AML-193 (cell line): ENCODE measurements at regions not wholly inside any gene's neighbourhood (a gene's known extent, or its start where the extent isn't known, plus 50 kb on each side); places are given as distances from the start of the nearest gene placed in this dataset.
"Not testable (repeated sequence)": the region's sequence is repeated elsewhere in the genome, so short reads cannot be mapped to it uniquely, and the experiment has no call there.

ENCODE experiments used
- DNase-seq, 2 experiments: peaks; one replicate each; lab custom pipeline; 2025; lab: John Stamatoyannopoulos, UW

DNA sequence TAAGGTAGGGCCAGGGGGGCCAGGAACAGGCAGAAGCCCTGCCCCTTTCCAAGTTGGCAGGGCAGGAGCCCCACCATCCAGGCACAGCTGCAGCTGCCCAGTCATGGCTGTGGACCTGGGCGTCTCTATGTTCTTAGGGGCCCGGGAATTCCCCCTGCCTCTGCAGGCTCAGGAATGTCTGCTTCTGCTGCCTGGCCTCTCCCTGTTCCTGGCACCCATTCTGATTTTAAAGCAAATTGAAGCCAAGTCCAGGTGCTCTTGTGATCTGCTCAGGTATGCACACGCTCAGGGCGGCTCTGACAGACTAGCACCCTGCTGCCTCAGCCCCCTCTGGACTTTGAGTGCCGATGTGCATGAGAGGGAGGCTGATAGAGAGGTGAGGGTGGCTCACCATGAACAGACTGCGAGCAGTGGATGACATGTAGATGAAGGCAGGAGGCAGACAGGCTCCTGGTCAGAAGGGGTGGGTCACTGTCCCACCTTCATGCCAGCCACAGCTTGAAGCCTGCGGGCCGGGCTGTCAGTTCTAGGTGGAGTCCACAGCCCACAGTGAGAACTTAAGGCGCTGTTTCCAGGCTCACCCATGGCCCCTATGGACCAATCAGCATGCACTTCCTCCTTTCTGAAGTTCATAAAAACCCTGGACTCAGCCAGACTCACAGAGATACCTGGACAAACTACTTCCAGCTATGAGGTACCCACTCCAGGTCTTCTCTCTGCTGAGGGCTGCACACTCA, 747.8 kb upstream of the GBE1 start:
- no peak for DNase-seq

- DNase-seq: no peak
Observed at GRCh38 chr3:82506204-82506603, 744.8 kb upstream of the GBE1 start.

- DNase-seq: no peak
Observed at GRCh38 chr3:82505079-82505756, 743.8 kb upstream of the GBE1 start.

DNA sequence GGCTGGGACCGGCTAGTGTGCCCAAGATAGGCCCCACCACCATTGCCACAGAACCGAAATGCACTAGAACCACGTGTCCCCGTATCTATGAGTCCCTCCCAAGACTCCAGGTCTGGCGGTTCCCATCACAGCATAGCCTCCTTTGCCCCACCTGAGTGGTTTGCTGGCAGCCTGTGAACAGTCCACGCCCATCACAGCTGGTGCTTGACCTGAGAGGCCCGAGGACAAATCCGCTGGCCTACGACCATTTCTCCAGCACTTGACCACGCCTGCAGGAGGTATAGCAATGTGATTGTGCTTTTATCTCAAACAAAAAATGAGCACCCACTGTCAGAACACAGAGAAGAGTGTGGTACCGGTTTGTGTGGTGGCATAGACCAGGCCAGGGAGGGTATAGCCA, 736.7 kb upstream of the GBE1 start:
- no peak for DNase-seq

GRCh38 chr3:82496890-82497560, 735.6 kb upstream of the GBE1 start:
- DNase-seq: peak; percentile 32 to 40

DNA sequence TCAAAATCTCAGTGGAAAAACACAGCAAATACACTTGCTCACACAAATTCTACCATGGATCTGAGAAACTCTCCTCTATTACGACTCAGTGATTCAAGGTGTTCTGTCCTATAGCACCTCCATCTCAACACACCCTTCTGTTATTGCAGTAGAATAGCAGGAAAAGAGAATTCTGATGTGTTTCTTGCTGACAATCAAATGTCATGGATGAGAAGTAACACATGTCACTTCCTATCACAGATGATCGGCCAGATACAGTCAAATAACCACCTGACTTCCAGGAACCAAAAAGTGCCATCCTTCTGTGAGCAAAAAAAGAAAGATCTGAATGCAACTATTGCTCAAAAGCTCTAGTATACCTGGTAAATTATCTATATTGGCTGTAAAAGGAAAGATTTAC, 734.2 kb upstream of the GBE1 start:
- no peak for DNase-seq

GRCh38 chr3:82494977-82495489, 733.6 kb upstream of the GBE1 start:
- no peak for DNase-seq

GRCh38 chr3:82493858-82494257, 732.4 kb upstream of the GBE1 start:
- DNase-seq: no peak

GRCh38 chr3:82475306-82475705, 713.9 kb upstream of the GBE1 start:
- no peak for DNase-seq

DNA sequence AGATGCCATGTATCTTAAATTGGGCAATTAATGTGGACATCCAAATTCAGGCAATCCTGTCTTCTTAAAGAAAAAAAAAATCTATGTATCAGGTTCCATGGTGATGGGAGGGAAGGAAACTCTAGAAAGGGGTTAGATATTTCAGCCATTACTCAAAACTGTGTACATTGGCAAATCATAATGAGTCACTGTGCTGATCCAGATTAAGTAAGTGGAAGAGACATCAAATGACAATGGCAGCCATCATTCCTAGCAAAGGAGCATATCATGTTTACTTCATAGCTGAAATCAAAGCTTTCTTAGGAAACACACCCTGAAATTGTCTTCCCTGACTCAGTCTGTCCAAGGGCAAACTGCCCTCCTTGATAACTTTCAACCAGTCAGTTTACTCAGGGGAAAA, 713.3 kb upstream of the GBE1 start:
- no peak for DNase-seq

DNA sequence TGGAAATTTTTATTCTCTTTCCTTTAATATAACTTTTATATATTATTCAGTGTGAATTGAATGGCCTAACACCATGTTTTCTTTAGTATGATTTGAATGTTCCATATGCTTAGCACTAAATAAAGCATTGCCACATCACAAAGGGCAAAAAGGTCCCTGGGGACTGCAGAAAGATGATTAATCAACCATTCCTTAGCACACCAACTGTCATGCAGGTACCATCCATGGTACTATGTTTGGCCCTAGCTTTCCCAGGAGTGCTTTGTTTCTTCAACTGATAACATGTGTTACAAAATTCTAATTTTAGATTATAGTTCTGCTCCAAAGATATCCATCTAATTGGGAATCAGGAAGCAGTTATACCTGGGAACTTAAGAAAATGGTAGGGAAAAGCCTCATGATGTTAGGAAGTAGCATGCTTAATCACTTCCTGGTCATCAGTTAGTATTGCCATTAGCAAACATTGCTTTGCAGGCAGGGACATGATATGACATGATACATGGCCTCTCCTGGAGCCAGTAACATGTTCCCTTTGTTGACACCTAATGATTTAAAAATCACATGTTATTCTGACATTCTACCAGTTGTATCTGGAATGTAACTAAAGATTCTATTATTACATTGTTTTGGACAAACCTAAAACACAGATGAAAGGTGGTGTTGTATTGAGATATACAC, 712.6 kb upstream of the GBE1 start:
- no peak for DNase-seq

DNA sequence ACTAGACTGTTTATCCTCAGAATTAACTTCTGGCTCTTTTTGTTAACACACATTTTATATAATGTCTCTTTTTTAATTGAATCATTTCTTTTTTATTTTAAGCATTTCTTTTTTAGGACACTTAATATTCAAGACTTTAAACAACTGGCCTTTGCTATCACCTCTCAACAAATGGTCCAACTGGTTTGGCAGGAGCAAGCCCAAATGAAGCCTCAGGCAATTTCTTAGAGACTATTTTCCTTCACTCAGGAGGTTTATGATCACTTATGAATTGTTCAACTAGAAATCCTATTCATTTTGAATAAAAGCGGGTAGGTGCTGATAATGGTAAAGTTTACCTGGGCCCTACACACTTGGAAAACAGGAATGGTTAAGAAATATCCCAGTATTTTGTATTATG, 705.6 kb upstream of the GBE1 start:
- DNase-seq: no peak

DNA sequence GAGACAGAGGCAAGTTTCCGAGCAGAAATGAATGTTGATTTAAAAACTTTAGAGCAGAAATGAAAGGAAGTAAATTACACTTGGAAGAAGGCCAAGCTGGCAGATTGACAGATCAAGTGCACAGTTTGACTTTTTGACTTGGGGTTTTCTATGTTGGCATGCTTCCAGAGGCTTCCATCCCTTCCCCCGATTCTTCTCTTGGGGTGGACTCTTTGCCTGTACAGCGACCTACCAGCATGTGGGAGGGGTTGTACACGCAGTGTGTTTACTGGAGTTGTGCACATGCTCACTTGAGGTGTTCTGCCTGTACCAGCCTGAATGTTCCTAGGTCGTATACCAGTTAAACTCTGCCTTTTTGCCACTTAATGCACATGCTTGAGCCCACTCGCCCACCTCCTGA, 701.5 kb upstream of the GBE1 start:
- DNase-seq: no peak

GRCh38 chr3:82461049-82461889, 699.8 kb upstream of the GBE1 start:
- DNase-seq: no peak

- DNase-seq: no peak
Observed at GRCh38 chr3:82448320-82448719, 686.9 kb upstream of the GBE1 start.

GRCh38 chr3:82428821-82429220, 667.4 kb upstream of the GBE1 start:
- DNase-seq: not testable (repeated sequence)

DNA sequence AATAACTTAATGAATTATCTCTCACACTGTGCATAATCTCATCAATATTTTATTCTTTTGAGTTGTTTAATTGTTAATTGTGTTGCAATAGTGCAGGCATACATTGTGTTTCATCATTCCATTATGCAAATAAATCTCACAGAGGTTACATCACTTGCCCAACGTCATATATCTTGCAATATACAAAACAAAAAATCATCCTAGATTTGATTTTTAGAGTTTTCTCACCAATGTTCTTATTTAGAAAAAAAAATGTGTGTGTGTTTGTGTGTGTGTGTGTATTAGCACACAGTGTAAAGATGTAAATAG, 662.5 kb upstream of the GBE1 start:
- no peak for DNase-seq

GRCh38 chr3:82423268-82424030, 662.0 kb upstream of the GBE1 start:
- no peak for DNase-seq

DNA sequence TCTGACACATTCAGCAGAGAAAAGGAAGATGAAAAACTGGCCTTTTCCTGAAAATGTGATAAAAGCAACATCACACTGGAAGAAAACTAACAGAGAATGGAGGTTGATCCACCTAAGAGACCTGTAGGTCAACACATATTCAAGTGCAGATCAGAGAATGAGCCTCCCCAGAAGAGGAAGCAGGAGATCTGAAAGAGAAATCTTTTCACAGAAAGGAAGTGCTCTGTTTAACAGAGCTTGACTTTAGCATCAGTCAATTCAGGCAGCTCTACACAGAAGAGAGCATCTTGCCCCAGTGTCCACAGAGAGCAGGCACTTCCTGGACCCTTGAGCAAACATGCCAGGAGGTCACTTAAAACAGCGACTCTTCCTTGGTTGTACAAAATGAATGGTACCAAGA, 655.4 kb upstream of the GBE1 start:
- no peak for DNase-seq

- no peak for DNase-seq
Observed at GRCh38 chr3:82416349-82416748, 654.9 kb upstream of the GBE1 start.

DNA sequence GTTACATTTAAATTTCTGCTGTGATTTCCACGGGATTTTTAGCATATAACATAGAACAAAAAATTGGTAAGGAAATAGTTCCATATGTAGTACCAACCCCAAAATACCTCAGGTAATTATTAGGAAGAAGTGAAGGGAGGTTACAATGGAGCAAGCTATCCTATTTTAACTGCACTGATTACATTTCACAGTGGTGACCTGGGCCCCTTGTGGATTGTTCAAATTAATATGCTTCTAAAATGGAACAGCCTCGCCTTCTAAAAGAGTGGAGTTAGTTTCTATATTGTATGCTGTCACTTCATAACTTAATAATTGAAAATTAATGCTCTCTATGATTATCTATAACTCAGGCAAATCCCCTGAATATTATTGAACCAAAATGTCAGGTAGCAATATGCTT, 651.7 kb upstream of the GBE1 start:
- DNase-seq: no peak
